Left lung (tissue), 4 donors: ENCODE measurements at regions not wholly inside any gene's neighbourhood (a gene's known extent, or its start where the extent isn't known, plus 50 kb on each side); places are given as distances from the start of the nearest gene placed in this dataset.

Experiments used
- ATAC-seq: fragments of 200-7000 bp; cut with Tn5 transposase; one replicate; pipeline ENCODE4 v1.9.1; 2020; ENCODE audit warnings: moderate library complexity
- DNase-seq, 4 donors: peaks; one replicate each; pipeline ENCODE4 v3.0.0-alpha.2; 2013 to 2020
- H3K27ac ChIP-seq, 2 donors: fragments of 200-600 bp; sonication (generic) in 1 of 2; one replicate each; pipeline versions ENCODE4 v1.5.0 to v1.8.0; 2020 to 2021
- H3K27me3 ChIP-seq, 2 donors: fragments of 200-600 bp; sonication (generic) in 1 of 2; one replicate each; pipeline versions ENCODE4 v1.5.0 to v1.8.0; 2020 to 2021
- H3K36me3 ChIP-seq, 2 donors: fragments of 200-600 bp; sonication (generic) in 1 of 2; one replicate each; pipeline versions ENCODE4 v1.5.0 to v1.8.0; 2020 to 2021
- H3K4me1 ChIP-seq, 2 donors: fragments of 200-600 bp; one replicate each; pipeline ENCODE4 v1.8.0; 2021
- H3K4me3 ChIP-seq, 2 donors: fragments of 200-600 bp; sonication (generic) in 1 of 2; one replicate each; pipeline versions ENCODE4 v1.5.0 to v1.8.0; 2020 to 2021; ENCODE audit warnings: mild to moderate bottlenecking in 1 of 2
- H3K9me3 ChIP-seq, 2 donors: fragments of 200-600 bp; sonication (generic) in 1 of 2; one replicate each; pipeline versions ENCODE4 v1.5.0 to v1.8.0; 2020 to 2021
- intact Hi-C, 2 donors: fragments of 100-400 bp; cut with DNase I; formaldehyde crosslinking; loops; one replicate each; pipeline versions ENCODE4 v1.11.2 to v1.14.2; 2022
- TF ChIP-seq, protein P1 (sequence below), 2 donors: fragments of 200-600 bp; sonication (generic) in 1 of 2; IDR thresholded peaks; one replicate each; pipeline versions ENCODE4 v1.5.0 to v1.8.0; 2021; ENCODE audit warnings: antibody characterized with exemption in 2 of 2
- donor health status: DM: no; HTN: yes; CAD: no.
- donor health status: DM: no; HTN: no; CAD: no.

DNA sequence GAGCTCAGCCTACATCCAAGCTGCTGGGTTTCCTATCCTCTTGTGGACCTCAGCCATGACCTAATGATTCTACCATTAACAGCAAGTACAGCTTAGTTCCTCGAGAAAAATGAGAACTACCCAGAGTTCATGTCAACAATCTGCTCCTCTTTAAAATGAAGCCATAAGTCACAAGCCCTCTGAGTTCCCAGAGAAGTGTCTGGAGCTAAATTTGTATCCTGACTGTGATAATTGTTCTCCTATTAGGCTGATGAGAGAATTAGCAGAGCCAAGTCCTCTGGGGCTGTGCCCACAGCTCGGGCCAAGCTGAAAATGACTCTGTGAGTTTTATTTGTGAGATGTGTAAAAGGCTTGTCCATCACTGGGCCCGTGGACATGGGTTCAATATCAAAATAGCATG, 145.1 kb upstream of the SMIM23 start:
- no peak for DNase-seq
- Histone ChIP-seq H3K27ac (no peak overlapping the region), H3K27me3 (no peaks in the 10 kb centered on the region), H3K4me3 (no peak overlapping the region), H3K9me3 (no peaks in the 10 kb centered on the region), H3K4me1 (peaks cover 0 to 3% of the 10 kb centered on the region in 2 donors), H3K36me3 (no peaks in the 10 kb centered on the region)
- intact Hi-C loops: no loop called here
- ATAC-seq: no peak
- TF ChIP-seq, protein P1, sequence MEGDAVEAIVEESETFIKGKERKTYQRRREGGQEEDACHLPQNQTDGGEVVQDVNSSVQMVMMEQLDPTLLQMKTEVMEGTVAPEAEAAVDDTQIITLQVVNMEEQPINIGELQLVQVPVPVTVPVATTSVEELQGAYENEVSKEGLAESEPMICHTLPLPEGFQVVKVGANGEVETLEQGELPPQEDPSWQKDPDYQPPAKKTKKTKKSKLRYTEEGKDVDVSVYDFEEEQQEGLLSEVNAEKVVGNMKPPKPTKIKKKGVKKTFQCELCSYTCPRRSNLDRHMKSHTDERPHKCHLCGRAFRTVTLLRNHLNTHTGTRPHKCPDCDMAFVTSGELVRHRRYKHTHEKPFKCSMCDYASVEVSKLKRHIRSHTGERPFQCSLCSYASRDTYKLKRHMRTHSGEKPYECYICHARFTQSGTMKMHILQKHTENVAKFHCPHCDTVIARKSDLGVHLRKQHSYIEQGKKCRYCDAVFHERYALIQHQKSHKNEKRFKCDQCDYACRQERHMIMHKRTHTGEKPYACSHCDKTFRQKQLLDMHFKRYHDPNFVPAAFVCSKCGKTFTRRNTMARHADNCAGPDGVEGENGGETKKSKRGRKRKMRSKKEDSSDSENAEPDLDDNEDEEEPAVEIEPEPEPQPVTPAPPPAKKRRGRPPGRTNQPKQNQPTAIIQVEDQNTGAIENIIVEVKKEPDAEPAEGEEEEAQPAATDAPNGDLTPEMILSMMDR (IDR thresholded peaks at IDR 0.05): no peak

DNA sequence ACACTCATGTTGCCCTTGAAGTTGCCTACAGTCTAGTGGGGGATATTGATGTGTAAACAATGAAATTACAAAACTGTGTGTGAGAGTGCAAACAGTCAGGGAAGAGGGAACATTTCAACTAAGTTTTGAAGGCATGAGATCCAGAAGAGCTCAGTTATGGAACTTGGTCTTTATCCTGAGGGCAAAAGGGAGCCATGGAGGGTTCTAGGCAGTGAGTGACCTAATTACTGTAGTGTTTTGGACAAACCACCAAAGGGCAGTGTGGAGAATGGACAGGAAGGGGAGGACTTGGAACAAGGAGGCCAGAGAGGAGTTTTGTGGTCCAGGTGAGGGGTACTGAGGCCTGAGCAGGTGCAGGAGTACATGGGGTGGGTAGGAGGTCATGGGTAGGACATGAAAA, 143.7 kb upstream of the SMIM23 start:
- no peak for DNase-seq
- intact Hi-C loops: no loop called here
- H3K9me3 ChIP-seq: no peaks in the 10 kb centered on the region
- ATAC-seq: no peak
- H3K27ac ChIP-seq: no peak overlapping the region
- no peaks in the 10 kb centered on the region for H3K4me1 ChIP-seq
- no peak overlapping the region for H3K4me3 ChIP-seq
- H3K27me3 ChIP-seq: no peaks in the 10 kb centered on the region
- no peaks in the 10 kb centered on the region for H3K36me3 ChIP-seq
- TF ChIP-seq, protein P1 (IDR thresholded peaks at IDR 0.05): no peak

DNA sequence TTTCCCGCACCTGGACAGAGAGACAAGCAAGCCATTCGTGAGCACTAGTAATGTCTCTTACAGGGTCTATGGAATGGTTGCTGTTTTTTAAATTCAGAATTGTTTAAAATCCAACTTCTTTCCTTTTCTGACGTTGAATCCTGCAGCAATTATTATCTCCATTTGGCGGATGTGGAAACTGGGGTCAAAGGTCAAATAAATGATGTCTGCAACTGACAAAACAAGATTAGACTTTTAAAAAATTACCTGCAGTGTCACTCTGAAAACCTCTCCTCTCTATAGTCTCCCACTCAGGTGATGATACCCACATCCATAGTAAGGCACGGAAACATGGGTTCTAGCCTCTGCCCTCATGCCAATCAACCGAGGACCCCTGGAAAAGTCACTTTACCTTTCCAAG, 142.7 kb upstream of the SMIM23 start:
- H3K36me3 ChIP-seq: no peaks in the 10 kb centered on the region
- H3K27me3 ChIP-seq: peaks cover 0 to 4% of the 10 kb centered on the region in 2 donors
- ATAC-seq (no peak), DNase-seq (no peak)
- intact Hi-C loops: no loop called here
- no peak overlapping the region for H3K4me3 ChIP-seq
- H3K9me3 ChIP-seq: no peaks in the 10 kb centered on the region
- TF ChIP-seq, protein P1 (IDR thresholded peaks at IDR 0.05): no peak
- no peaks in the 10 kb centered on the region for H3K4me1 ChIP-seq
- no peak overlapping the region for H3K27ac ChIP-seq

DNA sequence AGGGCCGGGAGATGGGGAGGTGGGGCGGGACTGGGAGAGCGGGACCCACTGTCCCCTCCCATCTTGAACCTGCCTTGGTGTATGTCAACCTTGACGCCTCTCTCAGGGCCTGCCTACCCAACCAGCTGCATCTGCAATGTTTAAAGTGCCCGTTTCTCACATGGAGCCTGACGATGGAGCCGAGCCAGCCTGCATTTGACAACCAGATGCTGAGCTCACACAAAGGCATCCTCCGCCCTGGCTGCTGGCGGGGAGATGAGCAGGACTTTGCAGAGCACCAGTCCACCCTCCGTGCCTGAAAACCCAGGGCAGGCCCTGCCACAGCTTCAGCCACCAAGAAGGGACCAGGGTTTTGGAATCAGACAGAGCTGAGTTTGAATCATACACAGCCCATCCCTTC, 141.1 kb upstream of the SMIM23 start:
- Histone ChIP-seq H3K4me3 (no peak overlapping the region), H3K4me1 (no peaks in the 10 kb centered on the region), H3K27ac (no peak overlapping the region), H3K9me3 (no peaks in the 10 kb centered on the region), H3K36me3 (no peaks in the 10 kb centered on the region), H3K27me3 (peaks cover 0 to 4% of the 10 kb centered on the region in 2 donors)
- DNase-seq: no peak
- intact Hi-C loops: no loop called here
- no peak for ATAC-seq
- TF ChIP-seq, protein P1 (IDR thresholded peaks at IDR 0.05): no peak

DNA sequence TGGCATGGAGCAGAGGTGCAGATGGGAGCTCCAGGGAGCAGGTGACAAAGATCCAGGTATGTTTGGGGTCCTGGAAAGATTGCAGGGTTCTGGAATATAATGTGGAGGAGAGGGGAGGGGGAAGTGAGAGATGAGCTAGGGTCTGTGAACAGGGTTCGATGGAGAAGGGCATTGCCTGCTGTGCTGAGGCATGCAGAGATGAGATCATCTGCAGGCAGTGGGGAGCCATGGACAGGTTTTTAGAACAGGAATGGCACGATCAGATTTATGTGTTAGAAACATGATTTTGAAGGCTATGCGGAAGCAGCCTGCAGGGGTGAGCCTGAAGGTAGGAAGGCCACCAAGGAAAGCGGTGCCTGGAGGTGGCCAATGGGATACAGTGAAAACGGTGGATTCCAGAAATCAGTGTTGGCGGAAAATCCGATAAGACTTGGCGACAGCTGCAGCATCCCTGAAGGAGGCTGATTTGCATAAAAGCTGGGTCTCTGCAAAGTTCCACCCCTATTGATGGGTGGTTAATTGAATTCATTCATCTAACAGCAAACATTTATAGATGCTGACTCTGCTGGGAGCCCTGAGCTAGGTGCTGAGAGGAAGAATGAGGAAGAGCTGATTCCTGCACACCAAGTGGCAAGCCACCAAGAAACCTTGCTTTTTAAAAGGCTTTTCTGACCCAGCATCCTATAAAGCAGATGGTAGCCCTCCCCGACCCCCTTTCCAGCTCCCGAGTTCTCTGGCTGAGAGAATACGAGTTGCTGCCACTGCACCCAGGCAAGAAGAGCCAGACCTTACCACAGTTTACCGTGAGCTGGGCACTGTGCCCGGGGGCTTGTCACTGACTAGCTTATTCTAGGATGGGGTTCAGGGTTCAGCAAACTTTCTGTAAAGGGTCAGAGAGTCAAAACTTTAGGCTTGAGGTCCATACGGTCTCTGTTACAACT, 139.2 kb upstream of the SMIM23 start:
- ATAC-seq: no peak
- Histone ChIP-seq H3K4me1 (no peaks in the 10 kb centered on the region), H3K27me3 (peaks cover 0 to 4% of the 10 kb centered on the region in 2 donors), H3K4me3 (no peak overlapping the region), H3K9me3 (no peaks in the 10 kb centered on the region), H3K27ac (no peak overlapping the region), H3K36me3 (no peaks in the 10 kb centered on the region)
- intact Hi-C loops: no loop called here
- TF ChIP-seq, protein P1 (IDR thresholded peaks at IDR 0.05): no peak
- no peak for DNase-seq
